Activated naive CD4-positive, alpha-beta T cell treated with anti-CD3 and anti-CD28 coated beads, Interleukin-2, amount 50 U/mL, for 72 hours (primary cell): ENCODE measurements at regions not wholly inside any gene's neighbourhood (a gene's known extent, or its start where the extent isn't known, plus 50 kb on each side); places are given as distances from the start of the nearest gene placed in this dataset.

Experiments
- ATAC-seq, 2 donors: fragments of 150-1000 bp; cut with Tn5 transposase; 2 replicates each; pipeline ENCODE4 v1.10.0; 2021; ENCODE audit warnings: mild to moderate bottlenecking in 2 of 2, moderate library complexity in 2 of 2
- DNase-seq, 2 donors: peaks; one replicate each; pipeline ENCODE4 v3.0.0; 2021 to 2022; ENCODE audit warnings: low spot score in 2 of 2
- H3K27ac Mint-ChIP-seq, 2 donors: one replicate each; pipeline ENCODE4 v1.8.0; 2022; ENCODE audit warnings: mild to moderate bottlenecking in 2 of 2, mixed read lengths in 2 of 2
- H3K36me3 Mint-ChIP-seq, 2 donors: one replicate each; pipeline ENCODE4 v1.8.0; 2022; ENCODE audit warnings: mixed read lengths in 2 of 2
- H3K9me3 Mint-ChIP-seq, 2 donors: one replicate each; pipeline ENCODE4 v1.8.0; 2022; ENCODE audit warnings: mixed read lengths in 2 of 2

GRCh38 chr7:33757050-33757449 is 148.3 kb upstream of the BMPER start:
- H3K9me3 Mint-ChIP-seq, result no peaks in the 10 kb centered on the region
- no peak overlapping the region for H3K27ac Mint-ChIP-seq
- no peaks in the 10 kb centered on the region for H3K36me3 Mint-ChIP-seq
- DNase-seq (no peak), ATAC-seq (no peak)

GRCh38 chr7:33757563-33758165 is 147.7 kb upstream of the BMPER start:
- Mint-ChIP-seq H3K27ac (no peak overlapping the region), H3K36me3 (no peaks in the 10 kb centered on the region), H3K9me3 (no peaks in the 10 kb centered on the region)
- peak in 1 of 2 donors; percentile 48 for DNase-seq
- no peak for ATAC-seq

GRCh38 chr7:33760146-33760545 is 145.2 kb upstream of the BMPER start:
- Mint-ChIP-seq H3K9me3 (no peaks in the 10 kb centered on the region), H3K36me3 (no peaks in the 10 kb centered on the region), H3K27ac (no peak overlapping the region)
- no peak for DNase-seq
- no peak for ATAC-seq

GRCh38 chr7:33760834-33761233 is 144.5 kb upstream of the BMPER start:
- peak in 1 of 2 donors; percentile 66 for ATAC-seq
- no peak for DNase-seq
- no peaks in the 10 kb centered on the region for H3K9me3 Mint-ChIP-seq

GRCh38 chr7:33761449-33762080 is 143.8 kb upstream of the BMPER start:
- Mint-ChIP-seq H3K27ac (peak overlapping the region in 1 of 2 donors; percentile 36), H3K9me3 (no peaks in the 10 kb centered on the region), H3K36me3 (no peaks in the 10 kb centered on the region)
- DNase-seq, result no peak
- no peak for ATAC-seq

More at GRCh38 chr7:33760834-33761233, 144.5 kb upstream of the BMPER start:
- Mint-ChIP-seq H3K27ac (no peak overlapping the region), H3K36me3 (no peaks in the 10 kb centered on the region)

- ATAC-seq (no peak), DNase-seq (no peak)
- no peak overlapping the region for H3K27ac Mint-ChIP-seq
- no peaks in the 10 kb centered on the region for H3K36me3 Mint-ChIP-seq
- no peaks in the 10 kb centered on the region for H3K9me3 Mint-ChIP-seq
These were observed 143.0 kb upstream of the BMPER start for GRCh38 chr7:33762151-33762910.

DNA sequence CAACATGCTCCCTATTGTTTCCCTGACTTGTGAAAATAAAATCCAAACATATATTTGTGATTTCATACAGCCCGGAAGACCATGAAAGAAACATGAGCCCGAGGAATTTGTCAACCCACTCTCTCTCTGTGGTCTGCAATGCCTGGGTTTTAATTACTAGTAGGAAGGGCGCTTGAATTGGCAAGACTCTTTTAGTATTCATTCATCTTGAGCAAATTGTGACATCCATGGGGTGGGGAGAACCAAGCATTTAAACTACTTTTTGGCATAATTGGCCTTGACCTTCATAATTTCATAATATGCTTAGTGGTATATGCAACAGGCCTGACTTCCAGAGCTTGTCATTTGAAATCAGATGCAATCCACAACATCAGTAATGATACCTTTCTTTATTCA is 142.4 kb upstream of the BMPER start:
- Mint-ChIP-seq H3K9me3 (no peaks in the 10 kb centered on the region), H3K27ac (no peak overlapping the region), H3K36me3 (no peaks in the 10 kb centered on the region)
- ATAC-seq, result no peak
- no peak for DNase-seq

- Mint-ChIP-seq H3K36me3 (no peaks in the 10 kb centered on the region), H3K9me3 (no peaks in the 10 kb centered on the region), H3K27ac (no peak overlapping the region)
- DNase-seq (no peak), ATAC-seq (no peak)
These were observed 140.4 kb upstream of the BMPER start for GRCh38 chr7:33764752-33765451.

- ATAC-seq (no peak), DNase-seq (no peak)
- Mint-ChIP-seq H3K27ac (no peak overlapping the region), H3K9me3 (no peaks in the 10 kb centered on the region), H3K36me3 (no peaks in the 10 kb centered on the region)
These were observed 138.9 kb upstream of the BMPER start for GRCh38 chr7:33766405-33766804.

- ATAC-seq, result no peak
- no peak for DNase-seq
- Mint-ChIP-seq H3K36me3 (no peaks in the 10 kb centered on the region), H3K27ac (no peak overlapping the region), H3K9me3 (no peaks in the 10 kb centered on the region)
These were observed 135.4 kb upstream of the BMPER start for GRCh38 chr7:33769930-33770329.

DNA sequence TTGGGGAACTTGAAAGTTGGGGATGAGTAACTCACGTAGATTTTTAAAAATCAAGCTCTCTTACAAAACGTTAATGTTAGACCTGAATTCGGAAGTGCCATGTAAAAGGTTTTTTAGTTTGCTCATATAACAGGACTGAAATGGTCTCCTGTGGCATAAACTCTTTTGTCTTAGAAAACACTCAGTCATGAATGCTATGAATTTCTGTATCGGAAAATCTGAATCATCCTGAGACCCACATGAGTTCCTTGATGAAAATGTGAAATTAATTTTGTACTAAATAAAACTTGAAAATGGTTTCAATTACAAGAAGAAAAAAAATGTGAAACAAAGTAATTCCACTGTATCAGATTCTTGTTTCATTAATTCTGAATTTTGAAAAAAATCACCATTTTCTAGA is 134.8 kb upstream of the BMPER start:
- ATAC-seq, result no peak
- no peaks in the 10 kb centered on the region for H3K36me3 Mint-ChIP-seq
- H3K9me3 Mint-ChIP-seq, result no peaks in the 10 kb centered on the region
- no peak for DNase-seq
- H3K27ac Mint-ChIP-seq, result no peak overlapping the region

GRCh38 chr7:33771422-33771821 is 133.9 kb upstream of the BMPER start:
- no peak for ATAC-seq
- DNase-seq, result no peak
- Mint-ChIP-seq H3K36me3 (no peaks in the 10 kb centered on the region), H3K27ac (no peak overlapping the region), H3K9me3 (no peaks in the 10 kb centered on the region)

DNA sequence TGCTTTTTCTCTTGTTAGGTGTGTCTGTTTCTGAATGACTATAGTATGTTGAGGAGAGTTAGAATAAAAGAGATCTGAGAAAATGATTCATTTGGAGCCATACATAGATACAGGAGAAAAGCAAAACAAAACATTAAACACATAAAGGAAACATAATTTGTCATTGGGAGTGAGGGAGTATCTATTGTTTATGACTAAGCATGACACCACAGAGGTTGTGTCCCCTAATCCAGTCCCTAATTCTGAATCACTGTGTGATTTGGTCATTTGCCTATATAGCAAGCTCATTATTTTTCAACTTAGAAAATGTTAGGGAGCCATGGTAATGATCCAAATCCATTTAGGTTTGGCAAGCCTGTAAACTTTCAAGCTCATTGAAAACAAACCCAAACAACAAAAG is 132.3 kb upstream of the BMPER start:
- Mint-ChIP-seq H3K36me3 (no peaks in the 10 kb centered on the region), H3K9me3 (no peaks in the 10 kb centered on the region), H3K27ac (no peak overlapping the region)
- ATAC-seq (peak; percentile 46 to 91), DNase-seq (no peak)

DNA sequence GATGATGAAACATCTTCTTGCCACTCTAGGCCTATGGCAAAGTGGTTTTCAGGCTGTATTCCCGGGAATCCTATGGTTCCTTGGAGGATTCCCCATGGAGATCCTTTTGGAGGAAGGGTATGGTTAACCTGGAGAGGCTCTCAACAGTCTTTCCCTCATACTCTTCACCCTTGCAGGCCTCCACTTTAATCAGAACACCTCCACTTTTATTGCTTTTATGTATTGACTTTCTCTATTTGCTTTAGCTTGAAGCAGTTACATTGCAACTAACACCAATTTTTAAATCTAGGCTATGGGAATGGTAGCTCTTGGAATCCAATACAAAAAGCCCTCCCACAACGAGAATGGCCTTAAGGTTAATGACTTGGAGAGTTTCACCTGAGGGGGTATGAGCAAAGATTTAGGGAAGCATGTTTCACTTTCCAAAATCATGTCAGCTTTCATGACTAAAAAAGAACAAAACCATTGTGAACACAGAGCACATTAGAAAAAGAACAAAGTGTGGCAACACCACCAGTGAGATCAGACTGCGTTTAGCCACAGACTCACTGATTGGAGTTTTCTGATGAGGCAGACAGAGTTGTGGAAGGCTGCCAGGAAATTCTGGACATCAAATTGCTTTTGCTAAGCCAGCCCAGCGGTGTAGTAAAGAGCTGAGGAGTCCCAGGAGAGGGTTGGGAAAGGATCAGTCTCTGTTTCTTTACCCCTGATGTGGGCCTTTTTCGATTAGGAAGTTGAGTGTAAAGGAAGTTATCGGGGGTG is 130.4 kb upstream of the BMPER start:
- Mint-ChIP-seq H3K9me3 (no peaks in the 10 kb centered on the region), H3K27ac (no peak overlapping the region), H3K36me3 (no peaks in the 10 kb centered on the region)
- DNase-seq (no peak), ATAC-seq (peak in 1 of 2 donors; percentile 12)

DNA sequence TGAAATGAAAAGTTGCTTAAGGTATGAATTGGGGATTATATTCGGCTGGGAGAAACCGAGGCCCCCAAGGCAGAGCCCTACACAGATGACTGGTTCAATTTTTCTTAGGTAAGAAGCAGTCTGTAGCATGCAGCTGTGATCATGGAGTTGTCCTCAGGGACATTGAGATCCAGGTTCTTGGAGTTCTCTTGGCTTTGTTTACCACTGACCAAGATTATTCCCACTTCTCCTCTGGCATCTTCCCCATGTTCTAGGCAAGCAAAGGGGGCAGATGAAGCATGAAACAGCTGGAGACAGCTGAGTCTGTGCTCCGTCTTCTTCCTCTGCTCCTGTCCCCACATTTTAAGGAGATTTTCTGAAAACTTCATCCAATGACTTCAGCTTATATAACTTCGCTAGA is 129.5 kb upstream of the BMPER start:
- no peaks in the 10 kb centered on the region for H3K9me3 Mint-ChIP-seq
- H3K27ac Mint-ChIP-seq, result no peak overlapping the region
- H3K36me3 Mint-ChIP-seq, result no peaks in the 10 kb centered on the region
- ATAC-seq (no peak), DNase-seq (no peak)

DNA sequence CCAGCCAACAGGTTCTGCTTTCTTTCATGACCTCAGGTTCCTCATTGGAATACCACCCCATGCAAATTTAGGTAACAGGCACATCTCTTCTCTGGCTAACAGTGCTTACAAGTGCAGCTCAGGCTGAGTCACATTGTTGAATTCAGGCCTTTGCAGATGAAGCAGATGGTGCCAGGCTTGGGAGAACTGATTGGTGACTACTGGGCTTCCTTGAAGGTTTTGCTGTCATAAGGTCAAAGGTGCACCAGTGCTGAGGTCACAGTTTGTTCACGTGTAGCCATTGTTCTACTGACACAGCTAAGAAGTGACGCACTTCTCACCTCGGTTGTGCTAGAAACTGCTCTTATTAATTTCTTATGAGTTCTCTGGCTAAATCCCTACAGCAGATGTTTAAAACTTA is 128.6 kb upstream of the BMPER start:
- DNase-seq, result no peak
- ATAC-seq, result no peak
- Mint-ChIP-seq H3K36me3 (no peaks in the 10 kb centered on the region), H3K9me3 (no peaks in the 10 kb centered on the region), H3K27ac (no peak overlapping the region)

DNA sequence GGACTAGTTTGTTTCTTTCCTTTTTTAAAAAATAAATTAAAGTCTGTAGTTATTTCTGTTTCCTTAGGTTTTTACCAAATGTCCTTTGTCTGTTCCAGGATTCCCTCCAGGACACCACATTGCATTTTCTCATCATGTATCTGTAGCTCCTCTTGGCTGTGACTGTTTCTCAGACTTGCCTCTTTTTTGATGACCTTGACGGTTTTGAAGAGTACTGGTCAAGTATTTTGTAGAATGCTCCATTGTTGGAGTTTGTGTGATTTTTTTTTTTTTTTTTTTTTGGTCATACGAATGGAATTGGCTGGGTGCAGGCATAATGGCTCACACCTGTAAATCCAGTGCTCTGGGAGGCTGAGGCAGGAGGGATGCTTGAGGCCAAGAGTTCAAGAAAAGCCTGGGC is 127.1 kb upstream of the BMPER start:
- Mint-ChIP-seq H3K36me3 (no peaks in the 10 kb centered on the region), H3K27ac (no peak overlapping the region), H3K9me3 (no peaks in the 10 kb centered on the region)
- no peak for ATAC-seq
- DNase-seq, result no peak
